HG02623 (cell line): ENCODE measurements at regions not wholly inside any gene's neighbourhood (a gene's known extent, or its start where the extent isn't known, plus 50 kb on each side); places are given as distances from the start of the nearest gene placed in this dataset.

ENCODE experiments used
- ATAC-seq: cut with Tn5 transposase; IDR thresholded peaks from one replicate; pipeline ENCODE4 v1.9.1; 2021; ENCODE audit warnings: moderate library complexity; ENCODE audit not compliant: unreplicated experiment

DNA sequence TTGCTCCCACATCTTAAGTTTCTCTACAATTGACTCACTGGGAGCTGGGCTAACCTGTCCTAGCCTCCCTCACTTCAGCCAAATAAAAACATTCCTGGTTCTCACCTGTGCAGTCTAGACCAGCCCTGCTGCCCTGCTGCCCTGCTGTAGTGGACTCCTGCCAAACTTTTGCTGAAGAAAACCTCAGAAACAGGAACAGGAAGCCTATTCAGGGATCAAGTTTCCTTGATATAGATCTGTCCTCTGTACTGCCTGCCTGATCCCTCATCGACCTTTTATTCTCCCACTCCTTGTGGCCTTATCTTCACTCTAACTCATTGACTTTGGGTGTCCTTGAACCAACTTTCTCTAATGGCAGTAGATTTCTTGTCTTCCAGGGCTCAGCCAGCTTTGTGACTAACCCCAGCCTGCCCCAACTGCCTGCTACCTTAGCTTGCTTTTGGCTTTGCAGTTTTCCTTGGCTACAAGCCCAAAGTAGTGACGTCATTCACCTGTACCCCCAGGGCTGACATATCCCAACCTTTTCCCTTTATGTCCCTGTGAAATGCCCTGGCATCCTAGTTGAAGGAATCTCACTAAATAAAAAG is 234.8 kb downstream of the DUSP6 start:
- no peak for ATAC-seq

DNA sequence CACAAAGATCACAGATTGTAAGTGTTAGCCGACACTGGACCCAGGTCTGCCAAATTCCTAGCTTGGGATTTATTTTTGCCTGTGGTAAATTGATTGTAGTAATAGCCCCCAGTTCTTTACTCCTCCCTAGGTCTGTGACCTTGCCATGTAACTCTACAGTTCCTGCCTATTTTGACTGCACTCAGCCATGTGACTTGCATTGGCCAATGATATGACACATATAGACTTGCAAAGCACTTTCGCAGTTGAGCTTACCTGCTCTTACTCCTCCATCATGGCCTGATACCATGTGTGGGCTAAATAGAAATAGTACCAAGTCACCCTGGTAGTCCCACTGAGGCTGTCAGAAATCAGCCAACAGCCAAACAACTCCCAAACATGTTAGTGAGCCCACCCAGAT is 240.3 kb downstream of the DUSP6 start:
- no peak for ATAC-seq

DNA sequence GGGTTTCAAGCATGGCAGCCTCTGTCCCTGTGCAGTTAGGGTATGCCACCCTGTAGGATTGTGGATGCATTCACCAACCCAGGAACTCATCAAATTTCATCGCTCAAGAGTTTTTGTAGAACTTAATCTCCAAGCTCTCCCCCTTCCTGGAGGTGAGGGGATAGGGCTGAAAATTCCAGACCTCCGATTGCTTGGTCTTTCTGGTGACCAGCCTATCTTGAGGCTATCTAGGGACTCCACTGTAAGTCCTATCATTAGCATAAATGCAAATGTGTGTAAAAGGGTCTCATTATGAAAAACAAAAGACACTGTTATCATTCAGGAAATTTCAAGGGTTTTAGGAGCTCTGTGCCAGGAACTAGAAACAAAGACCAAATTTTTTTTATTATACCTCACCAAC is 244.0 kb downstream of the DUSP6 start:
- ATAC-seq = no peak

DNA sequence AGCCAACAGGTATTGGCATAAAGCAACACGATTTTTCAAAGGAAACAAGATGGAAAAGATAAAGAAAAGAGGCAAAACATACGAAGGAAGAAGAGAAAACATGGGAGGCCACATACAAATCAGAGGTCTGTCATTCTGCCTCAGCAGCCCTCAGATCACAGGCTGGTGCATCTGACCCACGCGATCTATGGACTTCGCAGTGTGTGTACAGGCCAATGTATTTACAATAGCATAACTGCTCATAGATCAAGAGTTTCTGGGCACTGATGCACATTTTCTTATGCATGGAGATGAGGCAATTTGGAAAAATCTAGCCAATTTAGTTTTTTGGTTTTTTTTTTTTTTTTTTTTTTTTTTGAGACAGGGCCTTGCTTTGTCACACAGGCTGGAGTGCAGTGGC is 245.4 kb downstream of the DUSP6 start:
- no peak for ATAC-seq

DNA sequence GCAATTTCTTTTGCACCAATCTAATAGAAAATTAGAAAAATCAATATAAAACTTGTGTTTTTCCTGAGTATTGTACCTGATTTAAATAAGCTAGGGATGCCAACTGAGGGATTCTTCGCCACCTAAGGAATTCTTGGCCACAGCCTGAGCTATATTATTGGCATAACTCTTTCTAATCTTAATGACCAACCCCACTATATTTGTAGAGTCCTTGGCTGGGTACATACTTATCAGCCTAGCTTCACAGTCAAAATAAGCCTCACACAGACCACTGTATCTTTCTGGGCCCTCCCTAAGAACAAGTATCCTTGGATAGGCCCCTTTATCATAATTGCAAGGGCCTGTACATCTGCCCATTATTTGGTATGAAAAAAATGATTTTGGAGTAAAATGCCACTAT is 247.1 kb downstream of the DUSP6 start:
- no peak for ATAC-seq

DNA sequence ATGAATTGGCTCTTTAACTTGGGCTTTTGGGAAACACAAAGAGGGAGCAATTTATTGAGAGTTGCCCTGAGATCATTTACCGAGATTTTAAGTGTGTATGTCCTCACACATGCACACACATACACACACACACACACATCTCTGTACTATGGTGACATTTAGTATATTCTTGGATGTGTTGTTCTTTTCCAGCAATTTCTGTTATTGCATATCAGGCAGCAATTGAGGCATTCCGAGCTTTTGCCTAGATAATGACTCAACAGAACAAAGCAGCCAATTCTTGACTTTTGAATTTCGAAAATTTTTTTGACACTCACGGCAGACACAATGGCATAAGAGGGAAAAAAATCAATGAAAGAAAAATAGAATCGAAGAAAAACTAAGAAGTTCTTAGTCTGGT is 248.5 kb downstream of the DUSP6 start:
- no peak for ATAC-seq

DNA sequence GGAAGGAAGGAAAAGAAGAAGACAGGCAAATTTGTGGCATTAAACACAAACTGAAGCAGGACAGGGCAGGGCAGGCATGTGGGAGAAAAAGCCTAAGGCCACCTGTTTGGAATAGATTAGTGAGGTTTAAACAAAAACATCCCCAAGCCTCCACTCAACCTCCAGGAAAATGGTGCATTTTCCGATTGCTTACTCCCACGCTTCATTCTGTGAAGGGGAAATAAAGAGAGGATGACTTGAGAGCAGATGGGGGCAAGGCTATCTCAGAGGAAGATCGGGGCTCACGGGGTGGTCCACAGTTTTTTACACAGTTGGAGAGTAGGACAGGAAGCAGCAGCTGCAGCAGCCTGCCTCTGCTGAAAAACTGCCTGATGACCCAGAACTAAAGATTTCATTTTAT is 250.9 kb downstream of the DUSP6 start:
- ATAC-seq = no peak

DNA sequence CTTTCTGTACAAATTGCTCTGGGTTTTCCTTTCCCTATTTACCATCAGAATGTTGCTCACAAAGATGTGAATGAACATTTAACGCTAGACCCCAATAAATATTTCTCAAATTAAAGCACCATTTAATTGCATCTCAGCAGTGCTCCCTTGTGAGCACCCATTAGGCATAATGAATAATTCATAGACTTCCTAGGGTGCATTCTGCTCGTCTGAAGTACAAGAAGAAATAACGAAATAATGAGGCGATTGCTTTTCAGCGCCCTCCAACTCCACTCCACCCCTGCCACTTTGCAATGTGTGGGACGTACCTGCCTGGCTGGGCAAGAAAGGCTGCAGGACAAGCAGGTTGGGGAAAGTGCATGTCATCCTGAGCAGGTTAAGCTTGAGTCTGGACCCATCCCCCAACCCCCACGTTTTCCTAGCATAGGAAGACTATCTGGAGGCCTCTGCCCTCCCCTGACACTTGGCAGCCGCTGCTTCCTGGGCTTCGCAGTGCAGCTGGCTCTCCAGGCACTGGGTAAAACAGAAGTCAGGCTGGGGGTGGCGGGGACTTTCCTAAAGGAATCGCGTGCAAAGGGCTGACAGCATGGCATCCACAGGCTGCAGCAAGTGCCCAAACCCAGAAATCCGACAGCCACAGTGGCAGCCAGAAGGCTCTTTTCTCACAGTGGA is 253.7 kb downstream of the DUSP6 start:
- ATAC-seq = no peak

DNA sequence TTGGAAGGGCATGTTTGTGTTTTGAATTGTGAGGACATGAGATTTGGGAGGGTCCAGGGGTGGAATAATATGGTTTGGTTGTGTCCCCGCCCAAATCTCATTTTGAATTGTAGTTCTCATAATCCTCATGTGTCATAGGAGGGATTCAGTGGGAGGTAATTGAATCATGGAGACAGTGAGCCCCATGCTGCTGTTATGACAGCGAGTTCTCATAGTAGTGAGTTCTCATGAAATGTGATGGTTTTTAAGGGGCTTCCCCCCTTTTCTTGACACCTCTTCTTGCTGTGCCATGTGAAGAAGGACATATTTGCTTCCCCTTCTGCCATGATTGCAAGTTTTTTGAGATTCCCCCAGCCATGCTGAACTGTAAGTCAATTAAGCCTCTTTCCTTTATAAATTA is 260.0 kb downstream of the DUSP6 start:
- ATAC-seq = no peak

DNA sequence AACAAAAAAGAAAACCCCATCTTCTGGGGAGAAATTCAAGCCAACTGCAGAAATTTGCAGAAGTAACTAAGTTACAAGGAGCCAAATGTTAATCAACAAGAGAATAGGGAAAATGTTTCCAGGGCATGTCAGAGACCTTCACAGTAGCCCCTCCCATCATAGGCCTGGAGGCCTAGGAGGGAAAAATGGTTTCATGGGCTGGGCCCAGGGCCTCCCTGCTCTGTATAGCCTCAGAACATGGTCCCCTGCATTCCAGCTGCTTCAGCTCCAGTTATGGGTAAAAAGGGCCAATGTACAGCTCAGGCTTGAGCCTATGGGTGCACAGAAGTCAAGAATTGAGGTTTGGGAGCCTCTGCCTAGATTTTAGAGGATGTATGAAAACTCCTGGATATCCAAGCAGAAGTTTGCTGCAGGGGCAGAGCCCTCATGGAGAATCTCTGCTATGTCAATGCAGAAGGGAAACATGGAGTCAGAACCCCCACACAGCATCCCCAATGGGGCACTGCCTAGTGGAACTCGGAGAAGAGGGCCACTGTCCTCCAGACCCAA is 260.9 kb downstream of the DUSP6 start:
- ATAC-seq = no peak

DNA sequence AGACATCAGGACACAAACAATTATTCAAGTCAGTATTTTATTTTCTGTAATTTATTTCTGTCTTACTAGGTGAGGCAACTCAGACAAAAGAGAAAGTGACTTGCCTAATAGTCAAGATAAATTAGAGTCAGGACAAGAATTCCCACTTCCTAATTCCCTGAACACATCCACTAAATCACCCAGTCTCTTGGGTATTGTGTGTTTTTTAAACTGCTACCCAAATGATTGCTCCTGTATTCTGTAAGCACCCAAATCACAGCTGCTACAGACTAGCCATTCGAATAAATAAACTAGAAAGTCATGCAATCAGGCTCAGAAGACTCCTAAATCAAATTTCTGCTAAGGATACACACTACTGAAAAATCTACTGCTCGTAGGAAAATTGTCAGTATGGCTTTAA is 263.0 kb downstream of the DUSP6 start:
- ATAC-seq = no peak

DNA sequence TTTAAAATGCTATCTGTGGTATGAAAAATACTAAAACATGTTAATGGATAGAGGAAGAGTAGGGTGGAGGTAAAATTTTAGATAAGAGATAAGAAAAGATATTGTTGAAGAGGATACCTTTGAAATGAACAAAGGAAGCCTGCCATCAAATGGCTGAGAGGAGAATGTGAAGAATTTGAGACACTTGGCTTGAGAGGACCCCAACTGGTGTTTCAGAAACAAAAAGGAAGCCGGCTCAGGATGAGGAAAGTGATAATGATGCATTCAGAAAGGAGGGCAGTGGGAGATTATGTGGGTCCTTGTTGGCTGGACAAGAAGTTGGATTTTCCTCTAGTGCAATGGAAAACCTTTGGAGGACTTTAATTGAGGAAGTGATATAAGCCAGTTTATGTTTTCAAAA is 264.4 kb downstream of the DUSP6 start:
- no peak for ATAC-seq

DNA sequence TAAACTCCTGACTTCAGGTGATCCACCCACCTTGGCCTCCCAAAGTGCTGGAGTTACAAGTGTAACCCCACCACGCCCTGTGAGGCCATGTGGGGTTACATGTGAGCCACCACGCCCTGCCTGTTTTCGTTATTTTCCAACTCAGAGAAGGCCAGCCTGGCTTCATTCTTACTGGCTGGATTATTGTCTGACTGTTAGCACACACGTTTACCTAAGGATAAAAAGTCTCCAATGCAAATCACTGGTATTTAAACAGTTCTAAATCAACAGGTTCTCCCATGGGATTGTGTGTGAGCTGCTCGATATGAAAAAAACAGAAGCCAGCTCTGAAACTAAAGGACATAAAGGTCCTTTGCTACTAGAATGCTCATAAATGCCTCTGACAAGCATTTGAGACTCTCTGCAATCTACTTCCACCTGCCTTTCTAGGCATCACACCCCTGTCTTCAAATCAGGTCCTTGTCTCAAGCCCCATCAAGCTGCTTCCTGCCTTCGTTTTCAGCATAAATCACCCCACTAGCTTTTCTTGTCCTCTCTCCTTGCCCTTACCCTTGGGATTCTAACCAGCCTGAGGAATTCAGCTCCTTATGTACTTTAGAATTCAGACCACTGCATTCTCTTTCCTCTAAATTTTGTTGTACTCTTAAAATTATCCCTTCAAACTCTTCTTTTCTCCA is 265.0 kb downstream of the DUSP6 start:
- ATAC-seq = no peak

DNA sequence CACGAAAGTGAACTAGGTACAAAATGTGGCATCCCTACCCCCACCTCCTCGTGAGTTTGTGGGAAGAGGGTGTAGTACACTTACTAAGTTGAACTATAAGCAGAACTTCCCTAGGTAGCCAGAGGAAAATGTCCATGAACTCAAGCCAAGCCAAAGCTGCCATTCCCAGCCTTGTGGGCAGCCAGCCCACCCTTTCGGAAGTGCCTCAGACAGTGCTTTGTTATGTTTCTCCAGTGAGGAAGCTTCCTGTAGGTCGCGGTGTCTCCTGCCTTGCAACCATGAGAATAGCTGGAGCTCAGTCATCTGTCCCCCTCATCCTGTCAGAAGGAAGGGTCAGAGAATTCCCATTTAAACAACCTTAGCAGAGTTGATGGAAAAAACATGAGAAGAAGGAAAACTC is 266.9 kb downstream of the DUSP6 start:
- no peak for ATAC-seq

DNA sequence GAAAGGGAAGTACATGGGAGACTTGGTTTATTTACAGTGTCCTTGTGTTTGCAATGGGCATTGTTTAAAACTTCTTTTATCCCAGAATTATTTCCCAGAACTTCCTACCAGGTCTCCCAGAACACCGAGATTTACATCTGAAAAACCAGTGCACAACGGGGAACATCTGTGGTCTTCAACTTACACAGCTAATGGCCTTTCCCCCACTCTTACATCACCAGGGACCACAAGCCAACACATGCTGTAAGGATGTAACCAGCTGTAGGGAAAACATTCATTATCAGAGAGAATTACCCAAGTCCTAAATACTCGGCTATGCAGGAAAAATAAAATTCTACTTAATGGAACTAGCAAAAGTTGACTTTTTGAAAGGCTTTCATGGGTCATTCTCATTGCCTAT is 267.6 kb downstream of the DUSP6 start:
- no peak for ATAC-seq

DNA sequence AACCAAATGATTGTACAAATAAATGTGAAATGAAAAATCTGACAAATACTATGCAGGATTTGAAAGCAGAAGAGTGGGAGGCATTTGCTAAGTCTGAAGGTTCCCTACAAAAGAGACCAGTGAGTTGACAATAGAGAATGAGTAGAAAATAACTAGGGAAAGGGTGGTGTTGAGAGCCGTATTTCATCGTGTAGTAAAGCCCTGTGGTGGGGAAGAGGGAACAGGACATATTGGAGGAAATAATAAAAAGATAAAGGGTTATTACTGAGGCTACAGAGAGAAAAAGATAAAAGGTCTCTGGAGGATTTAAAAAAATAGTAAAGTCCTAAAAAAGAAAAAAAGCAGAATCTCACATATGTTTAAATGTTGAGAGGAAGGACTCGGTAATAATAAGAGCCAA is 268.8 kb downstream of the DUSP6 start:
- ATAC-seq = no peak

DNA sequence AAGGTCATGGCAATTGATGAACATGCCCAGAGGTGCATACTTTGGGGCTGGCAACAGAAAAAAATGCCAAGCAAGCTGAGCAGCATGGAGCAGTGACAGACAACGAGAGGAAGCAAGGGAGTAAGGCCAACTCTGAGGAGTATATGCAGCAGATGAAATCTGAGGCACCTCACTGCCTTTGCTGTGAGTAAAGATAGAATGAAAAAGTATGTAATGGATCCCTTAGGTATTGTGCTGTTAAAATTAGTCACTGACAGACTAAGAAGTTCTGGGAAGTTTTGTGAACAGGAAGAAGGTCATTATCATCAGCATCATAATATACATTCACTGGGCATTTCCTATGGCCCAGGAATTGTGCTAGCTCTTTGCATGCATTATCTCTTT is 269.9 kb downstream of the DUSP6 start:
- no peak for ATAC-seq

DNA sequence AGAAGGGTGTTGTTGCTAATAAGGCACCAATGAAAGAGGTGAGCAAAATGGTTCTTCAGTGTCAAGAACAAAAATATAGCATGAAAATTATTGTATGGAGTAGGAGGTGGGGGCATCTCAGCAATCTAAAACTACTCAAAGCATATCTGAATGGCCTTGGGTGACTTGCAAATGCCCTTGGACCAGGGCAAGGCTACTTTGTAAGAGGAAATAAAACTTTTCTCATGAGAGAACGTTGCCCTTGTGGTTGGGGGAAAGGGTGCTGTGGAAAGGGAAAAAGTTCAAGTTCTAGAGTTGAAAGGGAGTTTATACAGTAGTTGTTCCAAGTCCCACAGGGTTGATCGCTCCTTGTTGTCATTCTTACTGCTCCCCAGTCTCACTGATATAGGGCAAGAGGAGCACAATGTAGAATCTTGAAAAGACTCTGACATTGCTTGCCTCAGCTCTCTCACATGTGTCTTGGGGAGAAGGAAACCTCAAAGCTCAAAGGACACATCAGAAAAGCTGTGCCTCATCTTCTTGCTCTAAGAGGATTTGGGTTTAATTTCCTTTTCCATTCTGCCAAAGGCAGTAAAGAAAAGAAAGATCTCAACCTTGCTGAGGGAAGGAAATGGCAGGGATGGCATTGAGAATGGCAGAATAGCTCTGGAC is 270.5 kb downstream of the DUSP6 start:
- ATAC-seq = no peak

DNA sequence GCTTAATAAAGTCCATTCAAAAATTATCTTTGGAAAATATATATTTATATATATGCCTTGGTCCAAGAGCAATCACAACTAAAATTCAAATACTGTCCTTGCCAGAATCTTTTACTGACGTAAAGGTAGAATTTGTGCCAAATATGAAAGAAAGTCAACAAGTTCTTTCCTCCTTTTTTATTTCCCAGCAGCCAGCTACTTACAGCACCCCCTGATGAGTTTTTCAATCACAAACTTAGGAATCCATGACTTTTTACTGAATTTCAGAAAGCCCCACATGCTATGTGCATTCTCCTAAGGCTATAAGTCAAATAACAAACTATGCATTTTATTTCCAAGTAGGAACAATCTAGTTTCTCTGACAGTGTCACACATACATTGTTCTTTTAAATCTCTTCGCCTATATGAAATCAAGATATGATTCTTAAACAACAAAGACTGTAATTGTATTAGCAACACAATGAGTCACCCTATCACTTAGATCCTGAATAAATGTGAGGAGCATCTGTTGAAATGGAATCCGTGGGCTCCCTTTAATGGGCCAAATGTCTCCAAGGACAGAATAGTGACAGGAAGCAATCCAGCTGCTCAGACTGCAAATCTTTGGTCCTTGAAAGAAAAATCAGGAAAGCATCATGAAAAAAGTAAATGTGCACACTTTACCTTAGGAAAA is 271.4 kb downstream of the DUSP6 start:
- ATAC-seq = no peak

DNA sequence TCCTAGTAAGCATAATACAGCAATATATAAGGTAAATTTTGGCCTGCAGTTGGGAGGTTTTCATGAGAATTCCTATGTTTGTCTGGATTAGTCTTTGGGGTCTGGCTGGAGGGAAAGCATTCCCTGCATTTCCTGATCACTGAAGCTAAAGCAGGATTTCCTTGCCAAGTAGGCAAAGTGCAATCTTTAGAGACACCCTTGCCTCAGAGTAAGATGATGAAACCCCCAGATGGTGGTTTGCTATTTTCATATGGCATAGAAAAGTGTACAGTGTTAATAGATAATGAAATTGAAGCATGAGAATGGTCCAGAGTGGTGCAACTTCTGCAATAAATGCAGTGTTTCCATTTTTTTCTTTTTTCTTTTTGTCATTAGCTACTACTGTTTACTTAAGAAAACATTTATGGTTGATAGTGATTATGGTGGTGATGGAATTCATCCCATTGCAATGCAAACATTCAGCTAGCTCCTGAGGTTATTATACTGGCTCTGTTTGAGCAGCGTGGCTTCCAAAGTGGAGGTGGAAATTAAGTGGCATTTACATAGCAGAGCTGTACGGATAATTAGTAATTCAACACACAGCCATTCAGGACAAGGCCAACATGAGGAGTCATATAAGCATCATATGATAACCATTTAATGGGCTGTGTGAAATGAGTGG is 276.3 kb downstream of the DUSP6 start:
- no peak for ATAC-seq

DNA sequence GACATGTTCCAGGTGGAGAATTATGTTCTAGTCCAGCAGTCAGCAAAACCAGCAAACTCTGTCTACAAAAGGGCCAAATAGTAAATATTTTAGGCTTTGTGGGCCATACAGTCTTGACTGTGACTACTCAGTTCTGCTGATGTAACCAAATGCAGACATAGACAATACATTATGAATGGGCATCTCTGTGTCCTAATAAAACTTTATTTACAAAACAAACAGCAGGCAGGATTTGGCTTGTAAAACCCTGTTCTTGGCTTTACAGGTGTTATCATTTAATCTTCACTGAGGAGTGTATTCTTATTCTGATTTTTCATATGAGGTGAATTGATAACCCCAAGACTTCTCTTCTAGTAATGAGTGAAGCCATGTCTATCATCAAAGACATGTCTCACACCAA is 278.6 kb downstream of the DUSP6 start:
- ATAC-seq = no peak
